ENCODE measurements at regions not wholly inside any gene's neighbourhood (a gene's known extent, or its start where the extent isn't known, plus 50 kb on each side); places are given as distances from the start of the nearest gene placed in this dataset.

GRCh38 chr14:84167026-84167425, 1362.9 kb upstream of the FLRT2 start:
- TF ChIP-seq CTCF (IDR thresholded peaks at IDR 0.05; ENCODE audit: low read length) (no peak), EZH2 (IDR thresholded peaks at IDR 0.05; ENCODE audit: borderline replicate concordance, low read length) (no peak)
